Right cardiac atrium (tissue), 5 donors: ENCODE measurements at regions not wholly inside any gene's neighbourhood (a gene's known extent, or its start where the extent isn't known, plus 50 kb on each side); places are given as distances from the start of the nearest gene placed in this dataset.

Experiments
- ATAC-seq, 2 donors: fragments of 200-7000 bp; cut with Tn5 transposase; one replicate each; pipeline versions ENCODE4 v1.8.0 to v1.9.1; 2020; ENCODE audit warnings: moderate library complexity in 2 of 2, mild to moderate bottlenecking in 1 of 2
- DNase-seq, 3 donors: peaks; one replicate each; pipeline ENCODE4 v3.0.0-alpha.2; 2020
- H3K27ac ChIP-seq: one replicate; pipeline ENCODE4 v1.5.1; 2013; ENCODE audit warnings: mild to moderate bottlenecking, low read length, control low read depth, moderate library complexity
- H3K27me3 ChIP-seq: one replicate; pipeline ENCODE4 v1.6.1; 2013; ENCODE audit not compliant: control insufficient read depth, insufficient read depth
- H3K4me1 ChIP-seq: one replicate; pipeline ENCODE4 v1.6.1; 2013; ENCODE audit warnings: low read length; ENCODE audit not compliant: control insufficient read depth, insufficient read depth
- H3K4me3 ChIP-seq: one replicate; pipeline ENCODE4 v1.5.1; 2013; ENCODE audit warnings: low read length, control low read depth
- H3K9me3 ChIP-seq: one replicate; pipeline ENCODE4 v1.6.1; 2013; ENCODE audit warnings: low read length; ENCODE audit not compliant: control insufficient read depth
- WGBS: extraction: QIAGEN DNeasy Blood & Tissue Kit; methylation state at CpG from one replicate; pipeline ENCODE4 v1.1.7; 2013; 5-methylcytosine and 5-hydroxymethylcytosine counted together
- intact Hi-C, 4 donors: fragments of 100-400 bp; cut with DNase I; formaldehyde crosslinking; loops; one replicate each; pipeline versions ENCODE4 v1.11.0 to v1.14.0; 2022 to 2023
- donor health status: healthy with polysubstance abuse.
- donor health status: DM: no; HTN: yes; CAD: no.
- donor health status: DM: no; HTN: no; CAD: no.
- donor health status: DM: no; HTN: yes; CAD: no; lungs with severe emphysema.
- donor health status: DM: yes; HTN: yes; CAD: no.

- Histone ChIP-seq H3K27ac (no peak overlapping the region), H3K9me3 (no peaks in the 10 kb centered on the region), H3K27me3 (no peaks in the 10 kb centered on the region), H3K4me3 (no peak overlapping the region), H3K4me1 (peaks cover 15% of the 10 kb centered on the region)
- 45% methylated on average over 7 of the region's 7 CpGs for WGBS
- intact Hi-C loops, result no loop called here
- DNase-seq, result peak; percentile 36 to 67 (median 56)
- peak; percentile 87 to 90 for ATAC-seq
Measured at GRCh38 chr7:33805630-33806233, 99.6 kb upstream of the BMPER start.

GRCh38 chr7:33806298-33807154 lies 98.8 kb upstream of the BMPER start:
- 33% methylated on average over 5 of the region's 5 CpGs for WGBS
- H3K27ac ChIP-seq, result peak overlapping the region; percentile 79
- H3K4me1 ChIP-seq, result peaks cover 15% of the 10 kb centered on the region
- no peaks in the 10 kb centered on the region for H3K27me3 ChIP-seq
- H3K4me3 ChIP-seq, result no peak overlapping the region
- intact Hi-C loops, result no loop called here
- ATAC-seq (peak; percentile 84 to 90), DNase-seq (peak; percentile 68 to 89 (median 84))
- no peaks in the 10 kb centered on the region for H3K9me3 ChIP-seq

- Histone ChIP-seq H3K4me3 (no peak overlapping the region), H3K27me3 (no peaks in the 10 kb centered on the region), H3K27ac (peak overlapping the region; percentile 79), H3K4me1 (peaks cover 15% of the 10 kb centered on the region), H3K9me3 (no peaks in the 10 kb centered on the region)
- 64% methylated on average over 5 of the region's 5 CpGs for WGBS
- DNase-seq (peak in 2 of 3 donors; percentile 34 to 46), ATAC-seq (no peak)
- intact Hi-C loops, result no loop called here
Measured at GRCh38 chr7:33807155-33807530, 98.2 kb upstream of the BMPER start.

- no peak overlapping the region for H3K27ac ChIP-seq
- H3K9me3 ChIP-seq, result no peaks in the 10 kb centered on the region
- 76% methylated on average over 10 of the region's 10 CpGs for WGBS
- no peaks in the 10 kb centered on the region for H3K27me3 ChIP-seq
- H3K4me1 ChIP-seq, result peaks cover 15% of the 10 kb centered on the region
- DNase-seq (peak in 2 of 3 donors; percentile 48 to 52), ATAC-seq (no peak)
- H3K4me3 ChIP-seq, result no peak overlapping the region
- intact Hi-C loops, result no loop called here
Measured at GRCh38 chr7:33807779-33808482, 97.4 kb upstream of the BMPER start.

- peaks cover 15% of the 10 kb centered on the region for H3K4me1 ChIP-seq
- ATAC-seq (no peak), DNase-seq (no peak)
- H3K9me3 ChIP-seq, result no peaks in the 10 kb centered on the region
- 51% methylated on average over 3 of the region's 3 CpGs for WGBS
- intact Hi-C loops, result no loop called here
- H3K27ac ChIP-seq, result no peak overlapping the region
- no peak overlapping the region for H3K4me3 ChIP-seq
- no peaks in the 10 kb centered on the region for H3K27me3 ChIP-seq
Measured at GRCh38 chr7:33809228-33809627, 96.1 kb upstream of the BMPER start.

GRCh38 chr7:33810356-33810755 lies 95.0 kb upstream of the BMPER start:
- Histone ChIP-seq H3K4me1 (peaks cover 12% of the 10 kb centered on the region), H3K27me3 (no peaks in the 10 kb centered on the region), H3K4me3 (no peak overlapping the region), H3K9me3 (no peaks in the 10 kb centered on the region), H3K27ac (no peak overlapping the region)
- ATAC-seq (no peak), DNase-seq (no peak)
- intact Hi-C loops, result no loop called here
- WGBS, result 98% methylated on average over 4 of the region's 4 CpGs

GRCh38 chr7:33813331-33813730 lies 92.0 kb upstream of the BMPER start:
- ATAC-seq, result no peak
- no peaks in the 10 kb centered on the region for H3K9me3 ChIP-seq
- no peaks in the 10 kb centered on the region for H3K4me1 ChIP-seq
- no peak overlapping the region for H3K4me3 ChIP-seq
- no peaks in the 10 kb centered on the region for H3K27me3 ChIP-seq
- WGBS, result 72% methylated on average over 4 of the region's 4 CpGs
- H3K27ac ChIP-seq, result no peak overlapping the region
- DNase-seq, result no peak
- intact Hi-C loops, result no loop called here

- Histone ChIP-seq H3K27me3 (no peaks in the 10 kb centered on the region), H3K27ac (peak overlapping the region; percentile 50), H3K9me3 (no peaks in the 10 kb centered on the region), H3K4me1 (no peaks in the 10 kb centered on the region), H3K4me3 (peak overlapping the region; percentile 12)
- ATAC-seq, result peak; percentile 50 to 70
- WGBS, result 35% methylated on average over 6 of the region's 6 CpGs
- no peak for DNase-seq
- intact Hi-C loops, result no loop called here
Measured at GRCh38 chr7:33814400-33814799, 90.9 kb upstream of the BMPER start.

- ATAC-seq, result peak; percentile 55 to 59
- peak overlapping the region; percentile 12 for H3K4me3 ChIP-seq
- H3K9me3 ChIP-seq, result no peaks in the 10 kb centered on the region
- DNase-seq, result no peak
- intact Hi-C loops, result no loop called here
- WGBS, result 31% methylated on average over 6 of the region's 6 CpGs
- H3K4me1 ChIP-seq, result no peaks in the 10 kb centered on the region
- no peak overlapping the region for H3K27ac ChIP-seq
- H3K27me3 ChIP-seq, result no peaks in the 10 kb centered on the region
Measured at GRCh38 chr7:33814936-33815335, 90.4 kb upstream of the BMPER start.

GRCh38 chr7:33815336-33815735 lies 90.0 kb upstream of the BMPER start:
- ATAC-seq (peak; percentile 55 to 73), DNase-seq (peak in 1 of 3 donors; percentile 56)
- no peaks in the 10 kb centered on the region for H3K4me1 ChIP-seq
- H3K27me3 ChIP-seq, result no peaks in the 10 kb centered on the region
- 37% methylated on average over 3 of the region's 3 CpGs for WGBS
- peak overlapping the region; percentile 12 for H3K4me3 ChIP-seq
- H3K9me3 ChIP-seq, result no peaks in the 10 kb centered on the region
- intact Hi-C loops, result no loop called here
- H3K27ac ChIP-seq, result no peak overlapping the region

- intact Hi-C loops, result no loop called here
- no peak overlapping the region for H3K4me3 ChIP-seq
- H3K4me1 ChIP-seq, result no peaks in the 10 kb centered on the region
- no peak overlapping the region for H3K27ac ChIP-seq
- H3K27me3 ChIP-seq, result no peaks in the 10 kb centered on the region
- DNase-seq, result no peak
- no peaks in the 10 kb centered on the region for H3K9me3 ChIP-seq
- no peak for ATAC-seq
Measured at GRCh38 chr7:33816106-33816505, 89.2 kb upstream of the BMPER start.
